Tibial artery (tissue), 4 donors: ENCODE measurements at regions not wholly inside any gene's neighbourhood (a gene's known extent, or its start where the extent isn't known, plus 50 kb on each side); places are given as distances from the start of the nearest gene placed in this dataset.

Source experiments
- DNase-seq, 2 donors: peaks; one replicate each; pipeline ENCODE4 v3.0.0-alpha.2; 2019
- H3K27ac ChIP-seq, 2 donors: fragments of 200-600 bp; sonication (generic) in 1 of 2; 1 replicate in 1 of 2; 2 replicates in 1 of 2; pipeline ENCODE4 v1.5.1; 2018 to 2019; ENCODE audit warnings: mild to moderate bottlenecking in 1 of 2
- H3K27me3 ChIP-seq, 2 donors: fragments of 200-600 bp; sonication (generic) in 1 of 2; one replicate each; pipeline versions ENCODE4 v1.5.1 to v1.6.0; 2016 to 2019
- H3K36me3 ChIP-seq, 3 donors: fragments of 200-600 bp; sonication (generic) in 2 of 3; one replicate each; pipeline ENCODE4 v1.5.1; 2016 to 2019; ENCODE audit warnings: mild to moderate bottlenecking in 2 of 3
- H3K4me1 ChIP-seq, 4 donors: fragments of 200-600 bp; sonication (generic) in 2 of 4; 1 replicate in 3 of 4; 2 replicates in 1 of 4; pipeline ENCODE4 v1.5.1; 2016 to 2019
- H3K4me3 ChIP-seq, 2 donors: fragments of 200-600 bp; sonication (generic) in 1 of 2; 1 replicate in 1 of 2; 2 replicates in 1 of 2; pipeline ENCODE4 v1.5.1; 2018 to 2019; ENCODE audit warnings: mild to moderate bottlenecking in 2 of 2
- H3K9me3 ChIP-seq, 3 donors: fragments of 200-600 bp; sonication (generic) in 1 of 3; one replicate each; pipeline ENCODE4 v1.5.1; 2016 to 2019
- intact Hi-C: fragments of 100-400 bp; cut with DNase I; formaldehyde crosslinking; loops from one replicate; pipeline ENCODE4 v1.15.0; 2023; ENCODE audit warnings: low total_unique reads
- TF ChIP-seq, protein P1 (sequence below), 2 experiments: fragments of 200-600 bp in 1 of 2; fragments of 450-650 bp in 1 of 2; IDR thresholded peaks; one replicate each; pipeline ENCODE4 v1.5.1; 2017 to 2019; ENCODE audit warnings: antibody characterized with exemption in 2 of 2, mild to moderate bottlenecking in 1 of 2, moderate library complexity in 1 of 2

DNA sequence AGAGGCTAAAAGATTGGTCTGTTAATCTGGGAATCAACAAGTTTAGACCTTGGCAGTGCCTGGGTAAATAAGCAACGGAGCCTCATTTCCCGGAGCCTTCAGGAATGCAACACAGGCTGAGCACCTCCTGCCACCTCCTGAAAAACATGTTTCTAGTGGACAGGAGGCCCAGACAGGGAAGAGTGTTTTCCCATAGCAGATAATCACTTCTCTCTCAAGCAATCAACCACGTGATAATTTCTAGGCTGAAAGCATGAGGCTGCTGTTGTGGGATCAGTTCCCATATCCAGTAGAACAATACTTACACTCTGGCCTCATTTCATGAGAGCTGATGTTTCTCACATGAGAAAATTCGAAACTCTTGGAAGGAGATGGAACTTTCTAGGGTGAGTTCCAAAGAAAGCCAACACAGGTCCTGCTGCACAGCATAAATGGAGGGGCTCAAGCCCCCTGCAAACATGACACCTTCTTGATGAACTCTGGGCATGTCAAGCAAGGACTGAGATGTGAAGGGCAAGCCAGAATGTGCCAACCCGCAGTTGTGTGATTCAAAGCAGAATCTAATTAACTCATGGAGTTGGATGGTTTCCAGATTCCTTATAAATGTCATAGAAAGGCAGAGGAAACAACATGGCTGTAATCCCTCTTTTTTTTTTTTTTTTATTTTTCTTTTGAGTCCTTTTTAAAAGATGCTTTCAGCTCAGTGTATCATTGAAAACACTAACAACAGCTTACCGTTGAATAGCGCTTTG, 228.5 kb upstream of the SESN3 start:
- Histone ChIP-seq H3K27ac (peak overlapping the region; percentile 5 to 40), H3K27me3 (no peaks in the 10 kb centered on the region), H3K4me1 (peaks cover 0 to 15% (median 6%) of the 10 kb centered on the region in 4 donors), H3K4me3 (no peak overlapping the region), H3K36me3 (no peaks in the 10 kb centered on the region), H3K9me3 (no peaks in the 10 kb centered on the region)
- TF ChIP-seq, protein P1, sequence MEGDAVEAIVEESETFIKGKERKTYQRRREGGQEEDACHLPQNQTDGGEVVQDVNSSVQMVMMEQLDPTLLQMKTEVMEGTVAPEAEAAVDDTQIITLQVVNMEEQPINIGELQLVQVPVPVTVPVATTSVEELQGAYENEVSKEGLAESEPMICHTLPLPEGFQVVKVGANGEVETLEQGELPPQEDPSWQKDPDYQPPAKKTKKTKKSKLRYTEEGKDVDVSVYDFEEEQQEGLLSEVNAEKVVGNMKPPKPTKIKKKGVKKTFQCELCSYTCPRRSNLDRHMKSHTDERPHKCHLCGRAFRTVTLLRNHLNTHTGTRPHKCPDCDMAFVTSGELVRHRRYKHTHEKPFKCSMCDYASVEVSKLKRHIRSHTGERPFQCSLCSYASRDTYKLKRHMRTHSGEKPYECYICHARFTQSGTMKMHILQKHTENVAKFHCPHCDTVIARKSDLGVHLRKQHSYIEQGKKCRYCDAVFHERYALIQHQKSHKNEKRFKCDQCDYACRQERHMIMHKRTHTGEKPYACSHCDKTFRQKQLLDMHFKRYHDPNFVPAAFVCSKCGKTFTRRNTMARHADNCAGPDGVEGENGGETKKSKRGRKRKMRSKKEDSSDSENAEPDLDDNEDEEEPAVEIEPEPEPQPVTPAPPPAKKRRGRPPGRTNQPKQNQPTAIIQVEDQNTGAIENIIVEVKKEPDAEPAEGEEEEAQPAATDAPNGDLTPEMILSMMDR (IDR thresholded peaks at IDR 0.05), result no peak
- intact Hi-C loops, result no loop called here
- DNase-seq, result no peak

DNA sequence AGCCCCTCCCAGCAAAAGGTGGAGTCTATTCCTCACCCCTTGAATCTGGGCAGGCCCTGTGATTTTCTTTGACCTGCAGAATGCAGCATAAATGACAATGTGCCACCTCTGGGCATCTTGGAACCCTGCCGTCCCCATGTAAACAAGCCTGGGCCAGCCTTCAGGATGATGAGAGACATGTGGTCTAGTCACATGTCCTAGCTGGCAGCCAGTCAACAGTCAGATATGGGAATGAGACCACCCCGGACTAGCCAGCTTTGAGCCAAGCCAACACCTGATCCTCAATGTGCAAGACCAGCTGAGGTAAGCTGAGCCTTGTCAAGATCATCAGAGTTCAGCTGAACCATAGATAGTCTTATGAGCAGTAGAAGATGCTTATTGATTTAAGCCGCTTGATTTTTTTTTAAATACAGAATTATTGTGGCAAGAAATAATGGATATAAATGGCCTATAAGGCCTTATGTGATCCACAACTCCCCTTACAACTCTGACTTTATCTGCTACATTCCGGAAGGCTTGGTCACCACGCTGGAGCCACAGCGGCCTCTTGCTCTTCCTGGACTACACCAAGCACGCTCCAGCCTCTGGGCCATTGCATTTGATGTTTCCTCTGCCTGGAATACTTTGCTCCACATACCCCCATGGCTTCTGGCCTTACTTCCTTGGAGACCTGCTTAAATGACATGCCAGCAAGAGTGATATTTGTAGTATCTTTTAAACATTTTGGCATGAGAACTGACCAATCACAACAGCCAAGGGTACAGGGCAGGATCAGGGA, 225.9 kb upstream of the SESN3 start:
- intact Hi-C loops, result no loop called here
- no peak overlapping the region for H3K27ac ChIP-seq
- no peaks in the 10 kb centered on the region for H3K9me3 ChIP-seq
- H3K4me3 ChIP-seq, result no peak overlapping the region
- H3K36me3 ChIP-seq, result no peaks in the 10 kb centered on the region
- TF ChIP-seq, protein P1 (IDR thresholded peaks at IDR 0.05), result no peak
- DNase-seq, result no peak
- H3K27me3 ChIP-seq, result no peaks in the 10 kb centered on the region
- H3K4me1 ChIP-seq, result peaks cover 0 to 29% (median 18%) of the 10 kb centered on the region in 4 donors

DNA sequence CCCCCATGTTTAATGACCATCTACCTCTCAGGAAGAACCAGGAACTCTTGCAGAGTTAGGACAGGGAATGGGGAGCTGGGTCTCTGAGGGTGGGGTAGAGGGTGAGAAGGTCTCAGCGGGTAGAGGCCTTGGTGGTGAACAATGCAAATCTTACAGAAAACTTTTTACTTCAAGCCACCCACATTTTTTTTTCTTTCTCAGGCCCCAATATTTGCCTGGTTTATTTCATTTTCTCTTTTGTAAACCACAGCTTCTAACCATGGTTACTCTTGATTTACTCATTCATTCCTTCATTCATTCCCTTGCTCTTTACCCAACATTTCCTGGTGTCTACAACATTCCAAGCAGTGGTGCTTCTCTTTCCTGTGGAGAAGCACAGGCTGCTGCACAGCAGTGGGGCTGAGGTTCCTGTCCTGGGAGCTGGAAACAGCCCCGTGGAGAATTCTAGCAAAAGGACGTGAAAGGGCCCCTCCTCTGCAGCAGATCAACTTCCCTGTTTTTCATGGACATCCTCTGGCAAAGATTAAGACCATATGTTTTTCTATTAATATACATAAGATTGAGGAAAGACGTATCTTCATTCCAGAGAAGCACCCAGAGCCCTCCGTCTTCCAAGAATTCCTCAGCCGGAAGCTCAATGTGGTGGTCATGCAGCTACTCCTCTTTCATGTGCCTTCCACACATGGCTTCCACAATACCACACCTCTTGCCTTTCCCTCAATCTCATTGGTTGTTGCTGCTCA, 224.4 kb upstream of the SESN3 start:
- intact Hi-C loops, result no loop called here
- Histone ChIP-seq H3K27ac (no peak overlapping the region), H3K9me3 (no peaks in the 10 kb centered on the region), H3K4me1 (peaks cover 0 to 38% (median 18%) of the 10 kb centered on the region in 4 donors), H3K27me3 (no peaks in the 10 kb centered on the region), H3K36me3 (no peaks in the 10 kb centered on the region), H3K4me3 (no peak overlapping the region)
- TF ChIP-seq, protein P1 (IDR thresholded peaks at IDR 0.05), result no peak
- DNase-seq, result no peak

DNA sequence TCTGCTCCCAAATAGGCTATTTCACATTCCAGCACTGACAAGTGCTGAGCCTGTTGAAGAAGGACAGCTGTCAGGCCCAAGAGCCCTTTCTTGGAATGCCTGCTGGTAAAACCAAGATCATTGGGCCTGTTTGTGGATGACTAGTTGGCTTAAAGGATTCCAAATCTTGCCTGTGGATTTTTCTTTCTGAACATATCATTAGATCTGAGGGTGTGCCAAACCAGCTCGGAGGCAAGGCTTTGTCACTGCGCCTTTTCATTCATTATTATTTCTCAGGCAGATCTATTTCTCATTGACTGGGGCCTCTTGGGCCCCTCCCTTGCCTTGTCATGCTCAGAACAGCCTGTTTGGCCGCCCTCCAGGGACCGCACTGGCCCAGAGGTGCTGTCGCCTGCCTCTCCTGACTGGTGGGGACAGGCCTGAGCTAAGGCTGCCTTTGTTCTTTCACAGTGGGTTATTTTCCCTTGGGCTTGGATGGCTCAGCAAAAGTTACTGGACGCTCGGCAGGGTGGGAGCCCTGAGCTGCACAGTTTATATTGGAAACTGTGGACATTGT, 222.7 kb upstream of the SESN3 start:
- DNase-seq, result peak in 1 of 2 donors; percentile 80
- Histone ChIP-seq H3K4me1 (peaks cover 0 to 23% (median 13%) of the 10 kb centered on the region in 4 donors), H3K9me3 (no peaks in the 10 kb centered on the region), H3K27ac (peak overlapping the region; percentile 32 to 70), H3K36me3 (no peaks in the 10 kb centered on the region), H3K27me3 (no peaks in the 10 kb centered on the region), H3K4me3 (no peak overlapping the region)
- intact Hi-C loops, result no loop called here
- TF ChIP-seq, protein P1 (IDR thresholded peaks at IDR 0.05), result no peak

DNA sequence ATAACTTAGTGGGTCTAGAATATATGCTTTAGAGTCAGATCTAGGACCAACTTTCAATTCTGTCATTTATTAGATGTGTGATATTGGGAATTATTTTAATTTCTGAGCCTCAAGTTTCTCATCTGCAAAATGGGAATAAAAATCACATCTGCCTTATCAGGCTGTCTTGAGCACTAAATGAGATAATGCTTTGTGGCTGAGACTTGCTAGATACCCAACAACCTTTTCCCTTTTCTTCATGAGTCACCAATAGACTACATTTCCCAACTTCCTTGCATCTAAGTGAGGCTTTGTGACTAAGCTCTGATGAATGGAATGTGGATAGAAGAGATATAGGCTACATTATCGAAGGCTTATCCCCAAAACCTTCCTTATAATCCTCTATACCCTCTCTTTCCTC, 220.7 kb upstream of the SESN3 start:
- TF ChIP-seq, protein P1 (IDR thresholded peaks at IDR 0.05), result no peak
- Histone ChIP-seq H3K4me1 (peaks cover 0 to 23% (median 12%) of the 10 kb centered on the region in 4 donors), H3K9me3 (no peaks in the 10 kb centered on the region), H3K27me3 (no peaks in the 10 kb centered on the region), H3K36me3 (no peaks in the 10 kb centered on the region), H3K27ac (no peak overlapping the region), H3K4me3 (no peak overlapping the region)
- intact Hi-C loops, result no loop called here
- no peak for DNase-seq
